ENCODE measurements at regions not wholly inside any gene's neighbourhood (a gene's known extent, or its start where the extent isn't known, plus 50 kb on each side); places are given as distances from the start of the nearest gene placed in this dataset.

DNA sequence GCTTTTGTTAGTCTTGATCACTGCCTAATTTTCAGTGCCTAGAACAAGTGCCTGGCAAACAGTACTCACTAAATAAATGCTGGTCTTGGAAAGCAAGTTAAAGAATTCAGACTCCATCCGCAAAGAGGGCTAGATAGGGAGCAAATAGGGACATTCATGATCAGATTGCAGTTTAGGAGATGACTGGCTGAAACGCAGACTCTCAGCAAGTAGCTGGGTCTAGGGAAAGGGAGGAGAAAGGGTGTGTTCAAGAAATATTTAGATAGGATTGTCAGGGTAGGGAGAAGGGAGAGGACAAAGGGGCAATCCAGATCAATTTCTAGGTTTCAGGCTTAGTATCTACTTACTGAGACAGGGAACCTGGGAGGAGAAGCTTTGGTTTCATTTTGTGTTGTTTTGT, 108.4 kb downstream of the ESM1 start:
- no peak for TF ChIP-seq POLR2AphosphoS5 (IDR thresholded peaks at IDR 0.05)
- WGBS, 5 donors = 36 to 74% (median 43%) methylated on average over 2 of the region's 2 CpGs
- peak overlapping the region; percentile 8 to 78 (median 60) for H3K27ac ChIP-seq
- no peaks in the 10 kb centered on the region for H3K9me3 ChIP-seq
- H3K4me3 ChIP-seq = no peak overlapping the region
- H3K27me3 ChIP-seq = no peaks in the 10 kb centered on the region
- H3K4me1 ChIP-seq = peaks cover 13 to 45% (median 23%) of the 10 kb centered on the region in 4 donors
- DNase-seq = no peak
- intact Hi-C loops (cut with DNase I; ENCODE audit: low total_unique reads) = no loop called here
- H3K36me3 ChIP-seq = no peaks in the 10 kb centered on the region

DNA sequence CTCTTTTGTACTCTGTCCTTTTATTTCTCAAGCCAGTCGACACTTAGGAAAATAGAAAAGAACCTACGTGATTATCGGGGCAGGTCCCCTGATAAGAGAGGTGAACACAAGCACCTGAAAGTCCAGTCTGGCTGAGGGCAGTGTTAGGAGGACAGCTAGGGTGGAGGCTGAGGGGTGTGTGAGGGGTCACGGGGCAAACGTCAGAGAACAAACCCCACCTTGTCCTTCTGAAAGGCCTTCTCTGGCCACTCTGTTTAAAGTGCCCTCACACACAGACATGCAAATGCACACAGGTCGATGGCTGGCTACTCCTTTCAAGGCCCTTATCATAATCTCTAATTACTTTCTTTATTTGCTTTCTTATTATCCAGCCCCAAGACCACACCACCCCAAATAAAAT, 108.8 kb downstream of the ESM1 start:
- WGBS, 5 donors = 29 to 60% (median 40%) methylated on average over 6 of the region's 6 CpGs
- Histone ChIP-seq H3K27me3 (no peaks in the 10 kb centered on the region), H3K4me3 (no peak overlapping the region), H3K27ac (peak overlapping the region; percentile 8 to 78 (median 60)), H3K36me3 (no peaks in the 10 kb centered on the region), H3K4me1 (peaks cover 13 to 49% (median 25%) of the 10 kb centered on the region in 4 donors), H3K9me3 (no peaks in the 10 kb centered on the region)
- TF ChIP-seq EP300 (IDR thresholded peaks at IDR 0.05) = no peak
- TF ChIP-seq POLR2AphosphoS5 (IDR thresholded peaks at IDR 0.05) = peak in 2 of 3 donors; percentile 37 to 57
- intact Hi-C loops (cut with DNase I; ENCODE audit: low total_unique reads) = no loop called here
- peak; percentile 65 to 66 for DNase-seq

DNA sequence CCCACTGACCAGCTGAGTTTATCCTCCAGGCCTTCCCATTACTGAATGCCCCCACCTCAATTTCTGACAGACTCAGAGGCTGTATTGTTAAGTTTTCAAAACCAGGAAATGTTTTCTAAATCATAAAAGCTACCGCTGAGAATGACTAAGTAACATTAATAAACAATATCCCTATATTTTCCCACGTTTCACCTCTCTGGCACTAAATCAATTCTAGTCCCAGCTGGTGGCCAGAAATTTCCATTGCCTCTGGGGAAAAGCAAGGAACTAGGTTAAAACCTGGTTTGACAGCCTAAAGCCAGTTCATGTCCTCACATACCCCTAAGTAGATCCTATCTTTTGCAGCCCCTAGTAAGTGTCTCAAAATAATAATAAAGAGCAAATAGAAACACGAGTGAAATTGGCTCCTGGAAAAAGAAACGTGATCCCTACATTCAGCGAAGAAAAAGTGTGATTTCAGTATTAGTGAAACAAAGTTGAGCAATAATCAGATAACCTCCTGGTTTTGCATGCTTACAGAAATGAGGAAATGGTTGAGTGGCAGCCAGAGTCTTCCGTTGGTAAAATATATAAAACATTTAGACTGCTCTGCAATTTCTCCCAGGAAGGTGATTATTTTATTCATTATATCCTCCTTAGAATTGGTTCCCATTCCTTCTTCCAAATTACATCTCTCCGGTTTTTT, 110.9 kb downstream of the ESM1 start:
- TF ChIP-seq POLR2A (IDR thresholded peaks at IDR 0.05) = no peak
- TF ChIP-seq EP300 (IDR thresholded peaks at IDR 0.05) = no peak
- TF ChIP-seq POLR2AphosphoS5 (IDR thresholded peaks at IDR 0.05) = no peak
- TF ChIP-seq, protein P1, sequence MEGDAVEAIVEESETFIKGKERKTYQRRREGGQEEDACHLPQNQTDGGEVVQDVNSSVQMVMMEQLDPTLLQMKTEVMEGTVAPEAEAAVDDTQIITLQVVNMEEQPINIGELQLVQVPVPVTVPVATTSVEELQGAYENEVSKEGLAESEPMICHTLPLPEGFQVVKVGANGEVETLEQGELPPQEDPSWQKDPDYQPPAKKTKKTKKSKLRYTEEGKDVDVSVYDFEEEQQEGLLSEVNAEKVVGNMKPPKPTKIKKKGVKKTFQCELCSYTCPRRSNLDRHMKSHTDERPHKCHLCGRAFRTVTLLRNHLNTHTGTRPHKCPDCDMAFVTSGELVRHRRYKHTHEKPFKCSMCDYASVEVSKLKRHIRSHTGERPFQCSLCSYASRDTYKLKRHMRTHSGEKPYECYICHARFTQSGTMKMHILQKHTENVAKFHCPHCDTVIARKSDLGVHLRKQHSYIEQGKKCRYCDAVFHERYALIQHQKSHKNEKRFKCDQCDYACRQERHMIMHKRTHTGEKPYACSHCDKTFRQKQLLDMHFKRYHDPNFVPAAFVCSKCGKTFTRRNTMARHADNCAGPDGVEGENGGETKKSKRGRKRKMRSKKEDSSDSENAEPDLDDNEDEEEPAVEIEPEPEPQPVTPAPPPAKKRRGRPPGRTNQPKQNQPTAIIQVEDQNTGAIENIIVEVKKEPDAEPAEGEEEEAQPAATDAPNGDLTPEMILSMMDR (IDR thresholded peaks at IDR 0.05) = no peak
- H3K9me3 ChIP-seq = no peaks in the 10 kb centered on the region
- H3K4me1 ChIP-seq = peaks cover 13 to 57% (median 29%) of the 10 kb centered on the region in 4 donors
- peak overlapping the region in 4 of 5 donors; percentile 39 to 75 (median 58) for H3K27ac ChIP-seq
- peak in 1 of 2 donors; percentile 26 for DNase-seq
- intact Hi-C loops (cut with DNase I; ENCODE audit: low total_unique reads) = no loop called here
- WGBS, 5 donors = 11 to 20% (median 16%) methylated on average over 7 of the region's 7 CpGs
- no peak overlapping the region for H3K4me3 ChIP-seq
- H3K36me3 ChIP-seq = no peaks in the 10 kb centered on the region
- no peaks in the 10 kb centered on the region for H3K27me3 ChIP-seq

DNA sequence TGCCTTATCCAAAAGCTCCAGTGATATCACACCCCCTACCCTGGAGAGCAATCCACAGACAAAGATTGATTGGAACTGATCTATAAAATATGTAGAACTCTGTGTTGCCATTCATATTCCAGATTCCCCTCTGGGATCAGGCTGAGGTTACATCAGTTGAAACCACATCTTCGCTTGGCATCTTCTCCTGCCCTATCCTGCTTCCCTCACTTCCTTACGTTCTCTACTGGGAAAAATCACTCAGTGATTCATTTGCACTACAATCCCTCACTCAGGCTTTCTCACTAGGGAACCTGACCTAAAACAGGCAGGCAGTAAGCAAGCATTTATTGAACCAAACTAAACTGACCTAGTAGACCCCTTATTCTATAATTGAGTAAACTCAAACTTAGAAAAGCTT, 111.7 kb downstream of the ESM1 start:
- no peak overlapping the region for H3K4me3 ChIP-seq
- no peak for TF ChIP-seq POLR2A (IDR thresholded peaks at IDR 0.05)
- TF ChIP-seq POLR2AphosphoS5 (IDR thresholded peaks at IDR 0.05) = no peak
- TF ChIP-seq EP300 (IDR thresholded peaks at IDR 0.05) = no peak
- TF ChIP-seq, protein P1 (IDR thresholded peaks at IDR 0.05) = no peak
- intact Hi-C loops (cut with DNase I; ENCODE audit: low total_unique reads) = no loop called here
- WGBS, 5 donors = 82 to 91% (median 83%) methylated on average over 2 of the region's 2 CpGs
- no peaks in the 10 kb centered on the region for H3K27me3 ChIP-seq
- peaks cover 13 to 57% (median 29%) of the 10 kb centered on the region in 4 donors for H3K4me1 ChIP-seq
- H3K27ac ChIP-seq = peak overlapping the region in 3 of 5 donors; percentile 58 to 75 (median 59)
- H3K9me3 ChIP-seq = no peaks in the 10 kb centered on the region
- H3K36me3 ChIP-seq = no peaks in the 10 kb centered on the region
- no peak for DNase-seq

DNA sequence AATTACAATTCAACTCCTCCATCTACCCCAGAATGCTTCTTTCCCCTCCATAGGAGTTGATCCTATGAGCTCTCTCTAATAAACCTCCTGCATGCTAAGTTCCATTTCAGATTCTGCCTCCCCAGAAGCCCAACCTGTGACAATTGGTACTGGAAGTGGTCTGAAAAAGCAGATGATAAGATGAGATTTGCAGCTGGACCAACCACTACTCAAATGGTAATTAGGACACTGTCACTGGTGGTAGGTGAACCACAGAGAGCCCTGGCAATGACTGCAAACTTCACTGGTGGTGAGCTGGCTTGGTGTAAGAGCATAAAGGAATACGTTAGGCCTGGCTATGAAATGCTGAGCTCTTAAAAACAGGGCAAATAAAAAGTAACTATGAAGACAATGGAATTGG, 112.6 kb downstream of the ESM1 start:
- Histone ChIP-seq H3K27ac (peak overlapping the region in 3 of 5 donors; percentile 58 to 75 (median 59)), H3K9me3 (no peaks in the 10 kb centered on the region), H3K4me3 (no peak overlapping the region), H3K27me3 (no peaks in the 10 kb centered on the region), H3K36me3 (no peaks in the 10 kb centered on the region), H3K4me1 (peaks cover 13 to 53% (median 29%) of the 10 kb centered on the region in 4 donors)
- no peak for DNase-seq
- WGBS, 5 donors = 37 to 72% (median 58%) methylated on average over 1 of the region's 1 CpG
- intact Hi-C loops (cut with DNase I; ENCODE audit: low total_unique reads) = no loop called here
- TF ChIP-seq EP300 (IDR thresholded peaks at IDR 0.05) (no peak), POLR2A (IDR thresholded peaks at IDR 0.05) (no peak), POLR2AphosphoS5 (IDR thresholded peaks at IDR 0.05) (no peak)
- TF ChIP-seq, protein P1 (IDR thresholded peaks at IDR 0.05) = no peak

Data from stomach (tissue), 8 donors.